ENCODE measurements at regions not wholly inside any gene's neighbourhood (a gene's known extent, or its start where the extent isn't known, plus 50 kb on each side); places are given as distances from the start of the nearest gene placed in this dataset.
A peak's percentile ranks its signal among the peaks of the same experiment; 100 is the strongest.

DNA sequence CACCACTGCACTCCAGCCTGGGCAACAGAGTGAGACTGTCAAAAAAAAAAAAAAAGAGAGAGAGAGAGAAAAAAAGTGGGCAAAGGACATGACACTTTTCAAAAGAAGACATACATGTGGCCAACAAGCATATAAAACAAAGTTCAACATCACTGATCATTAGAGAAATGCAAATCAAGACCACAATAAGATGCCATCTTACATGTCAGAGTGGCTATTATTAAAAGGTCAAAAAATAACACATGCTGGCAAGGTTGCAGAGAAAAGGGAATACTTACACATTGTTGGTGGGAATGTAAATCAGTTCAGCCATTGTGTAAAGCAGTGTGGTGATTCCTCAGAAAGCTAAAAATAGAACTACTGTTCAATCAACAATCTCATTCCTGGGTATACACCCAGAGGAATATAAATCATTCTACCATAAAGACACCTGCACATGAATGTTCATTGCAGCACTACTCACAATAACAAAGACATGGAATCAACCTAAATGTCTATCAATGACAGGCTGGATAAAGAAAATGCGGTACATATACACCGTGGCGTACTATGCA lies 94.9 kb upstream of the TRIM2 start:
- no peak for DNase-seq

DNA sequence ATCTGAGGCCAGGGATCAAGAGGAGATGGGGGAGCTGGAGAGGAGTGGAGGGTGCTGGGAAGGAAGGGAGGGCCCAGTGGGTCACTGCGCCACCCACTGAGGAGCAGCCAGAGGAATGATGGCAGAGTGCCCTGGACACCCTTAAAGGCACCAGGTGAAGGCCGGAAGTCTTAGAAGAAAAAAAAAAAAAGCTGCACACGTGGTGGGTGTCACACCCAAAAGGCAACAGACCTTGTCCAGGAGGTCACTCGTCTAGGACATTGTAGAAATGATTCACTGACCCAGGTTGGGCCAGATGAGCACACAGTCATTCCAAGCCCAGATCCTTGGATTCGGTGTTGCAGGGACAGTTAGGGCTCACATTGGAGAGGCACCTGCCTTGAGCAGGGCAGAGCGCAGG lies 93.5 kb upstream of the TRIM2 start:
- DNase-seq = no peak

DNA sequence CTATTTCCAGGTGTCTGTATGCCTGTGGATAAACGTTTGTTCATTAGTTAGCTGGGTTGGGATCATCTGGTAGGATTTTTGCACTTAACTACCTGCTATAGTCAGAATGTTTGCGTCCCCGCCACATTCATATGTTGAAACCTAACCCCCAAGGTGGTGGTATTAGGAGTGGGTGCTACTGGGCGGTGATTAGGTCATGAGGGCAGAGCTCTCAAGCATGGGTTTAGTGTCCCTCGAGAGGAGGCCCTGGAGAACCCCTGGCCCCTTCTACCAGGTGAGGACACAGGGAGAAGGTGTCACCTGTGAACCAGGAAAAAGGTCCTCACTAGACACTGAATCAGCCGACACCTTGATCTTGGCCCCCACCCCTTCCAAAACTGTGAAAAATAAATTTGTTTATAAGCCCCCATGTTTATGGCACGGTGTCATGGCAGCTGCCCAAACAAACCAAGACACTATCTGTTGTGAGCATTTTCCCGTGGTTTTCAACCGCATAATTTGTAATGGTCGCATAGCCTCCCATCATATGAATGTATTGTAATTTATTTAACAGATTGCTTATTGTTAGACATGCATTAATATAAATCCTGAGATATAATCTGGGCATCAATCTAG lies 92.7 kb upstream of the TRIM2 start:
- DNase-seq = no peak

DNA sequence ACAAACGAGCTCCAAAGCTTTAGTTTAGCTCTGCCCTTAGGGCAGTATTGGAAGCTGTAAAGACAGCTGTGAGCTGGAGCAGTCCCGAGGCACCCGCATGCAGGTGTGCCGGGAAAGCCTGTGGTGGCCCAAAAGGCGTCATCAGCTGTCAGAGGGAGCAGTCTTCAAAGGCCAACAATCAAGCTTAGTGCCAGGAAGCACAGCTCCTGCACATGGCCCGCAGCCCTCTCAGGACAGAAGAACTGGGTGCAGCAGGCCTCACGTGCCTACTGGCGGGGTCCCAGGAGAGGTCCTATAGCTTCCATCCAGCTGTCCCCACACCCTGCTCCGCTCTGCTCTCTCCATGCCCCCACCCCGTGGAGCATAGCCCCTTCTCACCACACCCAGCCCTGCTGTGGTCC lies 92.2 kb upstream of the TRIM2 start:
- peak; percentile 64 for DNase-seq

DNA sequence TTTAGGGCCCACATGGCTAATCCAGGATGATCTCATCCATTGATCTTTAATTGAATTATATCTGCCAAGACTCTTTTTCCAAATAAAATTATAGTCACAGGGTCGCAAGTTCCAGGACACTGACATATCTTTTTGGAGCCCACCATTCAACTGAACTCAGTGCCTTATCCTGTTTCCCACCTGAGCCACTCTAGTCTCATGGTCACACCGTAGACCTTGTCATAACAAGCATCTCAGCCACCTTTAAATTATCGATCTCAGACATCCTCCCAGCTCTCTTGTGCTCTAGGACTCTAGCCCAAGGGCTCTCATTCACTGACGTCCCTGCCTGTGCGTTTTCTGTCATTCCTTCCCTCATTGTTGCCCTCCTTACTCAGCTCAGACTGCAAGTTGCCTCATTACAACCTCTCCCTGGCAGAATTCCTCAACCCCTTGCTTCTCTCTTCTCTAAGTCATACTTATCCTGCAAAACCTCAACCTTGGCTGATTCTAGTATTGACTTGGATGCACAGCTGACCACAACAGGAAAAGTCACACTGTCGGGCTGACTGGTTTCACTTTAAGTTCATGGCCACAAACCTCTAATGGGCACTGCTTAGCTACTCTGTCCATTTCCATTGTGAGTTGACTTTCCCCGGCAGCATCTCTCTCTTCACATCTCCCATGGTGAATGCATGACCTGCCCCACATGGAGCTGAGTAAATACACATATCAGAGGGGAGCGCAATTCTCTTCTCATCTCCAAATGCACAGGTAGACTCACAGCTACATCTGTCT lies 91.0 kb upstream of the TRIM2 start:
- DNase-seq = peak; percentile 3

DNA sequence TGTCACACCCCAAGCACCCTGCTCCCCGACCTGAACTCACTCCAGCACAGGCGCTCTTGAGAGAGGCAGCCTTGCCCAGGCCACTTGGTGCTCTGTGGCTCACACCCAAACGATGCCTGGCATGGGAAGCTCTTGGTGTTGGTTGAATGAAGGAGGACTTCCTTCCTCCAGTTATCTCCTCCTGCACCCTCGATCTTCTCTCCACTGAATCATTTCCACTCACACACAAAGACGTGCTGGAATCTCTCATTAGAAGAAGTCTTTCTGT lies 90.5 kb upstream of the TRIM2 start:
- no peak for DNase-seq

DNA sequence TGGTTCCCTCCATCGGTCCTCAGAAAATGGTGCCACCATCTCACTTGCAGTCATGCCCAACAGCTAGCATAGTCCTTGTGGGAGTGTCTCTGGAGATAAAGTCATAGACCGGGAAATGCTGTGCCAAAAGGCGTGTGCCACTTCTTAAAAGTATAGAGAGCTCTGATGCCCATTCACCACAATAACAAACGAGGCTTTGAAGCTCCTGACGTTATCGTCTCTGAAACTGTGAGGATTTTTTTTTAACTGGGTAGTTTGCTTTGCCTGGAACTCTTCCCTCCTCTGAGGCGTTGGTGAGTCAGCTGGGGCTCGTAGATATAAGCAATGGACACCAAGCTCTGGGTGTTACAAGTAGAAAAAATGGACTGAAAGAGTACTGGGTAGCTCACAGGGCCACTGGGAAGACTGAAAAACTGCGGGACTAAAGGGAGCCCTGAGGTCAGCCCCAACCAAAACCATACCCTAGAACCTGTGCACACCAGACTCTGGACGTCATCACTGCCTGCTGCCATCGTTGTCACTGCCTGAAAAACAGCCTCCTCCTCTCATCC lies 89.4 kb upstream of the TRIM2 start:
- DNase-seq = no peak

DNA sequence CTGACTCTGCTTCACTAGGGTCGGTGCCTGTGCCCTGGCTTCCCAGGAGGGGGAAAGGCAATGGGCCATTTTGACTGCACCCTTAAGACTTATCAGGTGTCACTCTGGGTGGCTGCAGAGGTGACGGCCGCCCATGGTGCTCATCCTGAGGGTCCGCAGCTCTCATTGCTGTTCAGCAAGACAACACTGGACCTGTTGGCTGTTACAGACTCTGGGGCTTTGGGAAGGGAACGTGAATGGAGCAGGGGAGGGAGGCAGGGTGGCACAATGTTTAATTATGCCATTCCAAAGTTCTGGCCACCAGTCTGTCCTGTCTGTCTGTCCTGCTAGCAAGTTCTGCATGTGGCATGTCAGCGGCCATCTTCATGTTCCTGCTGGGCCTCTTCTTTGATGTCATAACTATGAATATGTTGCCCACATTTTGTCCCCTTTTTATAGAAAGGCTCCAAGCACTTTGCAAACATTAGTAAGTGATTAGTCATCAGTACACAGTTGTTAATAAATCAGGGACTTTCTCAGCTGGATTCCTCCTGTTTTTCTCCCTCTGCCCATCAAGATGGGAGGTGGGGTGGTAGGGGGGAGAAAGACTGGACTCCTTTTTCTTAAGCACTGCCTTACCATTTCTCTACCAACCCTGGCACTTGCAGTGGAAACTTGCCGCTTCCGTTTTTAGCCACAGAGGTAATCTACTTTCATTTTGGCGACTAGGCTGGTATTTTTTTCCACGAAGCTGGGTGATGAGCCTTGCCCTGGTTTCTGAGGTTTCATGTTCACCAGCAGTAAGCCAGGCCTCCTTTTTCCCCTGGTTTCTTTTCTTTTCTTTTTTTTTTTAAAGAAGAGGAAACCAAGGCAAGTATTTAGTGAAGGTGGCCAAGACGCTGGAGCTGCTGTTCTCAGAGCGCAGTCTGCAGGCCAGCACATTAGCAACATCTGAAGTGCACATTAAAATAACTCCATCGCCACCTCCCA lies 88.6 kb upstream of the TRIM2 start:
- DNase-seq = peak; percentile 6

DNA sequence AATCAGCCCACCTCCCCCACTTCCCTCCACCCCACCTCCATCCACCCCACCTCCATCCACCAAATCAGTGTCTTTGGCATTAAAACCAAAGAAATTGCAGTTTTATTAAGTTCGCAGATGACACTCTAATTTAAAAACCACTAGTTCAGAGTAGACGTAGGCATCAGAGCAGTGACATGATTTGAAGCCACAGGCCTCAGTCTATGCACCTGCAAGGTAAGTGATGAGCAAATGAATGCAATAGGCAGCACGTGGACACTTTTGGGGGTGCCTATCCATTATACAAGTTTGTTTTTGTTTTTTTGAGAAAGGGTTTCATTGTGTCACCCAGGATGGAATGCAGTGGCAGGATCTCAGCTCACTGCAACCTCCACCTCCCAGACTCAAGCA lies 88.0 kb upstream of the TRIM2 start:
- DNase-seq = no peak

DNA sequence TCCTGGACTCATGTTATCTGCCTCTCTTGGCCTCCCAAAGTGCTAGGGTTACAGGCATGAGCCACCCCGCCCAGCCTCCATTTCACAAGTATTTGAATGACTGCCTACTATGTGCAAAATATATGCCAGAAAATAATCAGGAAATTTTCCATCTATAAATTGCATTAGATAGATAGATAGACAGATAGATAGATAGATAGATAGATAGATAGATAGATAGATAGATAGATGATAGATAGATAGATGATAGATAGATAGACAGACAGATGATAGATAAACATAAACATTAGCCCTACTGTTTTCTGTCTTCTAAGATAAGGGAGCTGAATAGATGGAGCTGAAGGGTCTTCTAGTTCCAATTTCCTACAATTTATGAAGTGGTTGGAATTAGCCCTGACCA lies 87.4 kb upstream of the TRIM2 start:
- no peak for DNase-seq

DNA sequence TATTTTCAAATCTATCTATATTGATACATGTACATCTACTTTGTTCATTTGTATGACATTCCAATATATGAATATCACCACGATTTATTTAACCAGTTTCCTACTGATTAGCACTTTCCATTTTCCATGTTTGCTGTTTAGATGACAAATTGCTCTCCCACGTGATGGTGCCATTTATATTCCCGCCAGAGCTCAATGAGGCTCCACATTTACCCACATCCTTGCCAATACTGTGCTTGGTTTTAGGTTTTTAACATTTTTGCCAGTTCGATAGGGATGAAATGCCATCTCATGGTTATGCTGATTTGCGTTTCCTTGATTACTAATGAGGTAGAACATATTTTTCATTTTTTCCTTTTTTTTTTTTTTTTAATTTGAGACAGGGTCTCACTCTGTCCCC lies 86.7 kb upstream of the TRIM2 start:
- DNase-seq = peak; percentile 0

DNA sequence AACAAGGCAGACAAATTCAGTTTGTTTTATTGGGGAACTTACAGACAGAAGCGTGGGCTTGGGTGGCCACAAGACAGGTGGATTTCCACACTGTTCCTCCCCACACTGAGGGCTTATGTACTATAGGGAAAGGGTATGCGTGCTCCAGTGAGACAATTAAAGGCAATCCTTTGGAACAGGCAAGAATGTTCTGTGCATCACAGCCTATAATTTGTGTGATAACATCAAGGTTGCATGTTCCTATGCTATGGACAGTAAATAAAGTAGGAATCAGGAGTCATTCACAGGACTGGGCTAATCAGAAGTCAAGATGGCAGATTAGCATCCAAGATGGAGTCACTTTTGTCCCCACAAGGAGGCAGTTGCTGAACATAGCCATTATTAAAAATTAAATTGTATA lies 84.6 kb upstream of the TRIM2 start:
- no peak for DNase-seq

DNA sequence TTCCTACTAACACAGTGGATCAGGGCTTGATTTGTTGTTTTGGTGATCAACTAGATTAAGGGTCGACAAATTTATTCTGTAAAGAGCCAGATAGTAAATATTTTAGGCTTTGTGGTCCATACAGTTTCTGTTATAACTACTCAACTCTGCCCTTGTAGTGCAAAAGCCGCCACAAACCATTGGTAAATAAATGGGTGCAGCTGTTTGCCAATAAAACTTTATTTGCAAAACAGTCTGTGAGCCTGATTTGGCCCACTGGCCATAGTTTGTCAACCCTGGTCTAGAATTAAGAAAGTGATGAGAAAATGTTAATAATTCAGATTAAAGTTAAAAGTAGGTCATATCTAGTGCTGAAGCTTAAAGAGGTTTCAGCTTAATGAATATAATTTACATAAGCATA lies 84.0 kb upstream of the TRIM2 start:
- no peak for DNase-seq

DNA sequence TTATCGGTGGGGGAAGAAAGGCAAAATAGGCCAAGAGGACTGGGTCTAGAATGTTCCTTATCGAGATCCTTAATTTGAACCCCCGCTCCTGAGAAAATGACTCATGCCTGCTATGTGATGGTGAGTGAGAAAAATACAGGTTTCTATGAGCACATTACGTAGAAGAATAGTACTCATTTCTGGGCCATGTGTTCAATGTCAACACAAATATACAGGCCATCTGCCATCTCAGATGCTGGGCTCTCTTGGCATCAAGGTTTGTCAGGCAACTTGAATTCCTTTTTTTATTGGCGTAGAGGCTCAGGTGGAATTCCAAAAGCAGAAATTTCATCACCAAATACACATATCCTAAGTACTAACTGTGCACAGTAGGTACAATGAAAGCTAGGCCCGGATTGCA lies 81.4 kb upstream of the TRIM2 start:
- peak; percentile 77 for DNase-seq

DNA sequence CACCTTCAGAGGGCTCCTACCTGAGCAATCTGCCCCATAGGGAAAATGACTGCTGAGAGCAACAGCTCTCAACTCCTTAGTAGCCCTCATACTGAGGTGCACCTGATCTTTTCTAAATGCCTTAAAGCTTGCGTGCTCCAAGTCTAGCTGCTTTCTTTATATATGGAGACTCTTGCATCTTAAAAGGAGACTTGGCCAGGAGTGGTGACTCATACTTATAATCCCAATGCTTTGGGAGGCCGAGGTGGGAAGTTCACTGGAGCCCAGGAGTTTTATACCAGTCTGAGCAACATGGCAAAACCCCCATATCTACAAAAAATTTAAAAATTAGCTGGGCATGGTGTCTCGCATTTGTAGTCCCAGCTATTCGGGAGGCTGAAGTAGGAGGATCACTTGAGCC lies 78.1 kb upstream of the TRIM2 start:
- DNase-seq = no peak

DNA sequence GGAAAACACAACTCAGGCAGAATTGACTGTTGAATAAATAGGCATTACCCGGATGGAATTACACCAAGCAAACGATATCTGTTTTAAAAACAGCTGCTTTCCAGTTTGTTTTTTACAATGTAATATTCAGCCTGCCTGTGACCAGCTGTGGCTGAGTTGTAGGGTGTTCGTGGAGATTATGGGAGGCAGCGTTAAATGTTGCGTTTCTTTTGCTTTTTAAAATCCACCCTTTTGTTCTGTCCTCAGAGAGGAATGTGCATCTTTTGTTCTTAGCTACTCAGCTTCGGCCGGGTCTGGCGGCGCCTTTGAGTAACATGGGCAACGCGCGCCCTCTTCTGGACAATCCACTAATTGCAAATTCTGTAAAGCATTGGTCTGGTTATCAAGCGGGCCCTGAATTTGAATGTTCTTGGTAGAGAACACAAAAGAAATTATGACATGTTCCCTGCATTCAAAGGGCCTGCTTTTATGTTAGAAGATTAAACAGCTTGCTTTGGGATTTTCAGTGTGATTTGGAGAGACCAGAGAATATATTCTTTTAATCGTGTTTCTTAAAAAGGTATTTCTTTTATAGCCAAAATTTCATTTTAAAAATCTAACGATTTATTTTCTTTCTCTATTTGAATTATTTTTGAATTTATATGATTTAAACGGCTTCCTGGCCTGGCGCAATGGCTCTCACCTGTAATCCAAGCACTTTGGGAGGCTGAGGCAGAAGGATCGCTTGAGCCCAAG lies 76.3 kb upstream of the TRIM2 start:
- DNase-seq = peak; percentile 85

DNA sequence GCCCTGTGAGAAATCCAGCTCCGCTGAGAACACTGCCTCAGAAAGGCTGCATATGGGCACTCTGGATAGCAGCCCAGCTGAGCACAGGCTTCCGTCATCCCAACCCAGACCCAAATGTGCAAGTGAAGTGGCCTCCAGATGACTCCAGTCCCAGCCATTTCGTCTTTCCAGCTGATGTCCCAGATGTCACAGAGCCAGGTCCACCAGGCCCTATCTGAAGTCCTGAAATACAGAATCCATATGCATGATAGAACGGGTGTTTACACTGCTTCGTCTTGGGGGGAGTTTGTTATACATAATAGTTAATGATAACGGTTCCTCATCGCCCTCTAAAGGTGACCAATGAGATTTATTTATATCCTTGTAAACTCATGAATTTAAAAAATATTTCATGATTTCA lies 72.6 kb upstream of the TRIM2 start:
- DNase-seq = peak; percentile 23

DNA sequence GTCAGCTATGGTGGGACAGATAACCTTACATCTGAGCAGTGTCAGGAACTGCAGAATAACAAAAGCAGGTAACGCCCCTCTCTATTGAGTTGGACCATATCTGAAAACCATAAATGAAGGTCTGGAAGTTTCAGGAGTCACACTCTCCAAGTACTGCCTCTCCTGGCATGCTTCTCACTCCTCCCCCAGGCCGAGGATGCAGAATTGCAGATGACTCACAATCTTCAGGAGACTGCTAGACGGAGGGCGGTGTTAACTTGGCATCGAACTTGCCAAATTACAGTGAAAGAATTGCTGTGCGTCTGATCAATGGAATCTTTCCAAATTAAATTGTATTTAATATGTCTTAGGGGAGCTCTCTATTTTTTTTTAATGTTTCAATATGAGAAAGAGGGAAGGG lies 67.1 kb upstream of the TRIM2 start:
- DNase-seq = no peak

DNA sequence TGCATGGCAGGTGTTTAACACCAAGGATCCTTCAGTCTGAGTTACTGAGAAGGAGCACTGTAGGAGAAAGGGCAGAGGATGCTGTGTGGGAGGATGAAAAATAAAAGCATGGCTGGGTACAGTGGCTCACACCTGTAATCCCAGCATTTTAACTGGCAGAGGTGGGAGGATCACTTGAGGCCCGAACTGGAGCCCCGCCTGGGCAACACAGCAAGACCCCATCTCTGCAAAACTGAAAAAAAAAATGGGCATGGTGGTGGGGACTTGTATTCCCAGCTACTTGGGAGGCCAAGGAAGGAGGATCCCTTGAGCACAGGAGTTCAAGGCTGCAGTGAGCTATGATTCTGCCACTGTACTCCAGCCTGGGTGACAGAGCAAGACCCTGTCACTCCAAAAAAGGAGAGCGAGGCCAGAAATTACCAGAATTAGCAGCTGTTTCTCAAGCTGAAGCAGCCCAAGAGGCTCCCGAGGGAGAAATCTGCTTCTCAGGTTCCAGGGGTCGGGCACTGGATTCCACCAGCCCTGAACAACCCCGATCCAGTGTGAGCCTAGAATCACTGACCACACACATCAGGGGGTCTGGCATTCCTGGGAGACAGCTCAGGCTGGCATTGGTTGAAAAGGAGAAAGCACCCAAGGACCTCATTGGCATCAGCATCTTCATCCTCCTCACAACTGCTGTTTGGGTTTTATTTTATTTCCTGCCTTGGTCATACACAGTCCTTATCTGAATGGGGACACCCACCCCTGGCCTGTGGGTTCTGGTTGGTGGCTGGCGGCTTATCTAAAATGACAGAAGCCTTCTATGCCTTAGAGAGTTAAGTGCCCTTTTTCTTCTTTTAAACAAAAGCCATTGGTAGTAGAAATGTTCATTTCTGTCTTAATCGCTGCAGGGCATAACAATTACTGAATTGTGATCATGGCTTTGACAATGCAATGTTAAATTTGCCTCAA lies 66.3 kb upstream of the TRIM2 start:
- no peak for DNase-seq

DNA sequence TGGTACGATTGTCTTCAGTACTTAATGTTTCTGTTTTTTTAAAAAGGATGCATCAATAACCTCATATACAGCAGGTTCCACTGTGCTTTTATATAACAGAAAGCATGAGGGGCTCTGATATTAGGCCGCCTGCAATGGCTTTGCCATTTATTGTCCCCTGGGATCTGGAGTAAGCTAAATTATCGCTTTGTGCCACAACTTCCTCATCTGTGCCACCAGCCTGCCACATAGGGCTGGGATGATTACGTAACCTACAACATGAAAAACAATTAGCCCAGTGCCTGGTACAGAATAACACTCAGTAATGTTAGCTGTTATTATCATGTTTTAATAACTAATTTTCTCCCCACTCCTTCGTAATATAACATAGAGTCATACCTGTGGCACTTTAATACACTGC lies 65.5 kb upstream of the TRIM2 start:
- DNase-seq = peak; percentile 40

DNA sequence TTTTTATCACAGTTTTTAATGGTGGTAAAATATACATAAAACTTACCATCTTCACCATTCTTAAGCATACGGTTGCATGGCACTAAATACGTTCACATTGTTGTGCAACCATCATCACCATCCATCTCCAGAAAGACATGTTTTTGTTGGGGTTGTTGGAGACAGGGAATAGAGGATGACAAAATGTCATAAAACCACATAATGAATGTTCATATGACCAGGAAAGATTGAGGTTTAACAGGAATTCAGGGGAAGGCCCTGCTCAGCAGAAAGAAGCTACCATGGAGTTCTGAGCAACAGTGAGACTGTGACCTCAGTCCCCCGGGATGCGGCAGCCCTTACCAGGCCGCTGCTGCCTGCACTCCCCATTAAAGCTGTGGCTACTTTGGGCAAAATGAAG lies 63.9 kb upstream of the TRIM2 start:
- no peak for DNase-seq

DNA sequence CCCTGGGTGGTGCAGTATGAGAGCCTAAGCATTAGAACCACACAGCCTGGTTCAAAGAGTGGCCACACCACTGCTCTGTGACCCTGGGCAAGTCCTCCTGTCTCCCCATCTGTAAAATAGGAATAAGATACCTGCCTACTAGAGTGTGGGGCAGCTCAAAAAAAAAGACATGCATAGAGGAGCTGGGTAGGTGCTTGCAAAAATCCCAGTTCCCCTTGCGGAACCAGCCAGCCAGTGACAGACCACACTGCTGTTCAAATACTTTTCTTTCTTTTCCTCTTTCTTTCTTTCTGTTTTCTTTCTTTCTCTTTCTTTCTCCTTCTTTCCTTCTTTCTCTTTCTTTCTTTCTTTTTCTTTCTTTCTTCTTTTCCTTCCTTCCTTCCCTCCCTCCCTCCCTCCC lies 63.0 kb upstream of the TRIM2 start:
- no peak for DNase-seq
